ENCODE measurements at regions not wholly inside any gene's neighbourhood (a gene's known extent, or its start where the extent isn't known, plus 50 kb on each side); places are given as distances from the start of the nearest gene placed in this dataset.
"Not testable (repeated sequence)": the region's sequence is repeated elsewhere in the genome, so short reads cannot be mapped to it uniquely, and the experiment has no call there.

DNA sequence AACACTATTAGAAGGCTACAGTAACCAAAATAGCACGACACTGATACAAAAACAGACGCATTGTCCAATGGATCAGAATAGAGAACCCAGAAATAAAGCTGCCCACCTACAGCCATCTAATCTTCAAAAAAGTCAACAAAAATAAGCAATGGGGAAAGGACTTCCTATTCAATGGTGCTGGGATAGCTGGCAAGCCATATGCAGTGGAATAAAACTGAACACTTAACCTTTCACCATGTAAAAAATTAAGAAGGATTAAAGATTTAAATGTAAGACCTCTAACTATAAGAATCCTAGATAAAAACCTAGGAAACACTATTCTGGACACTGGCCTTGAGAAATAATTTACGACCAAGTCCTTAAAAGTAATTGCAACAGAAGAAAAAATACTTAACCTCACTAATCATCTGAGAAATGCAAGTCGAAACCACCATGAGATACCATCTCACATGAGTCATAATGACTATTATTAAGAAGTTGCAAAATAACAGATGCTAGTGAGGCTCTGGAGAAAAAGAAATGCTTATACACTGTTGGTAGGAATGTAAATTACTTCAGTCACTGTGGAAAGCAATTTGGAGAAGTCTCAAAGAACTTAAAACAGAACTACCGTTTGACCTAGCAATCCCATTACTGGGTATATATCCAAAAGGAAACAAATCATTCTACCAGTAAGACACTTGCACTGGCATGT, 203.3 kb upstream of the CDH9 start:
- no peak for DNase-seq

DNA sequence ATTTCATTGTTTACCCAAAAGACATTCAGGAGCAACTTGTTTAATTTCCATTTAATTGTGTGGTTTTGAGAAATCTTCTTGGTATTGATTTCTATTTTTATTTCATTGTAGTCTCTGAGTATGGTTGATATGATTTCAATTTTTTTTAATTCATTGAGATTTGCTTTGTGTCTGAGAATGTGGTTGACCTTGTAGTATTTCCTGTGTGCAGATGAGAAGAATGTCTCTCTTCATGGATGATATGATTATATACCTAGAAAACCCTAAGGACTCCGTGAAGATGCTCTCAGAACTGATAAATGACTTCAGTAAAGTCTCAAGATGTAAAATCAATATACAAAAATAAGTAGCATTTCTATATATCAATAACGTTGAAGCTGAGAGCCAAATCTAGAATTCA, 202.4 kb upstream of the CDH9 start:
- no peak for DNase-seq

DNA sequence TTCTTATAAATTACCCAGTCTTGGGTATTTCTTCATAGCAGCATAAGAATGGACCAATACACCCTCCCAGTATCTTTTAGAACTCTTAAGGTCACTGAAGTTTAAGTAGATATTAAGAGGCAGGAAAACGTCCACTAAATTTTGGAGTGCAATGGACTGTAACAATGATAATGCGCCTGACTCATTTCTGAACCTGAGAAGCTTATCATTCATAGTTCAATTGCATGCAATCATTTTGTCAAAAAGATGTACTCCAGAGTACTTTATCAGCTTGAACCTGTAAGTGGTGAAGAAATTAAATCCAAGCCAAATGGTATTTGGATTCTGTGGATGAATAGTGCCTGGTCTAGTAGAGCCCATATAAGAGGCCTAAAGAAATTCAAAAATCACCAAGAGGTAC, 196.5 kb upstream of the CDH9 start:
- no peak for DNase-seq

DNA sequence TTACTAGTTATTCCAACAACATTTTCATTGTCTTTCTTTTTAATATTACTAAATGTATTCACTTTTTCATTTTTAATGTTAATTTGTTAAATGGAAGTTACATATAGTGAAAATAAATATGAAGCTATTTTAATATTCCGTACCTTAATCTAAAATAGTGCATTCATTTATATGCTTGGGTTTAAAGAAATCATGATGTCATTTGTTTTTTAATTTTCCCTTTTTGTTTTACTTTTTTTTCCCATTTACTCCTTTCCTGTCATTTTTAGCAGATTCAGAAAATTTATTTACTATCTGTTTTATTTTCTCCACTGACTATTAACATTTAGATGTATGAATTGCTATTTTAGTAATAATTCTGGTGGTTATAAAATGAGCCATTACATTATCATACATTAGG, 183.0 kb upstream of the CDH9 start:
- DNase-seq = no peak

GRCh38 chr5:27220752-27221151, 182.4 kb upstream of the CDH9 start:
- DNase-seq = no peak

DNA sequence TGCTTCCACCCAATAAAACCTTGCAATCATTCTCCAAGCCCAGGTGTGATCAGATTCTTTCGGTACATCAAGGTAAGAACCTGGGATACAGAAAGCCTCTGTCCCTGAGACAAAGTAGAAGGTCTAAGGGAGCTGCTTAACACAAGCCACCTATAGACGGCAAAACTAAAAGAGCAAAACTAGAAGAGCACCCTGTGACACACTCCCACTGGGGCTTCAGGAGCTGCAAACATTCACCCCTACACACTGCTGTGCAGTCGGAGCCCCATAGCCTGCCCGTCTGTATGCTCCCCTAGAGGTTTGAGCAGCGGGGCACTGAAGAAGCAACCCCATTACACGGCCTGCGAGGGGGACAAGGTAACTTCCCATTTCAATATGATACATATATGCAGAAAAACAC, 179.6 kb upstream of the CDH9 start:
- DNase-seq = no peak

- DNase-seq = no peak
Observed at GRCh38 chr5:27217155-27217956, 179.0 kb upstream of the CDH9 start.

DNA sequence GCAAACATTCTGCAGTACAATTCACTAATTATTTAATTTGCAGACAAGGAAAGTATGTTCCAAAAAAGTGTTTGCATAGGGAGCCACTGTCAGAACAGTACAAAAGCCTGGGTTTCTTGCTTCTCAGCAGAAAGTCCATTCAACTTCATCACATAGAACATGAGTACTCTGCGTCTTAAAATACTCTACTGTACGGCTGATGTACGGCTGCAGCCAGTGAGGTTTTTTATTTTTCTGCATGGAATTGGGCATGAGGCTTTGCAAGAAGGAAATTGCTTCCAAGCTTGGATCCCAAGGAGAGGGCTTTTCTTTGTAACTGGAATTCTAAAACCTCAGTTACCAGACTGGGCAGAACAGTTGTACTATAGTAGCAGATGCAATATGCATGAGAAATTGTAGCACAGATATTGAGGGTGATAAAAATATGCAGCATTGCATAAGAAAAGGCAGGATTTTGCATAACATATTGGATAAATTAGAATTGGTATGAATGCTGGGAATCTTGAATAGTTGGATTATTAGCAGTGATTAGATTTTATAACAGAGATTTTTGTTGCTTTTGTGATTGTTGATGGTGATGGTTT, 178.1 kb upstream of the CDH9 start:
- no peak for DNase-seq

DNA sequence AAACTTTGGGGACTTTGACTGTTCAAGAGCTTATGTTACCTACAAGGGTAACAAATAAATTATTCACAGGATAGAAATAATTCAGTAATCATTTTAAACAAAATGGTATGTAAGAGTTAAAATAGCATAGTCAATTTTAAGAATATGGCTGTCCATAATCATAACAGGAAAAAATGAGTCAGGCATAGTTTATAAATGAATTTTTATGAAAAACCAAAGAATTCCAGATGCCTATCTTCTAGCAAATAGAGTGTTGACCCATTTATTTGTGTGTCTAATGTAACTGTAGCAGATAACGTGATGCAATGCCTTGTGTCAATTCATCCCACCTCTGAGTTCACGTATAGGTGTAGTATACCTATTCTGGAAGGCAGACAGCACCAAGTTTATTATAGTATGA, 169.7 kb upstream of the CDH9 start:
- DNase-seq = no peak

GRCh38 chr5:27191786-27192510, 153.6 kb upstream of the CDH9 start:
- DNase-seq = no peak

DNA sequence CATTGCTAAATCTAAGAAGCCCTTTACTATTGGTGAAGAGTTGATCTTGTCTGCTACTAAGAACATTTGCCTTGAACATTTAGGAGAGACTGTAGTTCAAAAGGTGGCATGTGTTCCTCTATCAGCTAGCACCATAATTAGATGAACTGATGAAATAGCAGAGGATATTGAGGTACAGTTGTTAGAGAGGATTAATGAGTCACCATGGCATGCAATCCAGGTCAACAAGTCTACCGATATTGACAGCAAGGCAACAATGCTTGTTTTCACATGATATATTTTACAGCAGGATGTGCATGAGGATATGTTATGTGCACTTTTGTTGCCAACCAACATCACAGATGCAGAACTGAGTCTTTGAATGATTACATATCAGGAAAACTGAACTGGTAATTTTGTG, 134.3 kb upstream of the CDH9 start:
- DNase-seq = no peak

DNA sequence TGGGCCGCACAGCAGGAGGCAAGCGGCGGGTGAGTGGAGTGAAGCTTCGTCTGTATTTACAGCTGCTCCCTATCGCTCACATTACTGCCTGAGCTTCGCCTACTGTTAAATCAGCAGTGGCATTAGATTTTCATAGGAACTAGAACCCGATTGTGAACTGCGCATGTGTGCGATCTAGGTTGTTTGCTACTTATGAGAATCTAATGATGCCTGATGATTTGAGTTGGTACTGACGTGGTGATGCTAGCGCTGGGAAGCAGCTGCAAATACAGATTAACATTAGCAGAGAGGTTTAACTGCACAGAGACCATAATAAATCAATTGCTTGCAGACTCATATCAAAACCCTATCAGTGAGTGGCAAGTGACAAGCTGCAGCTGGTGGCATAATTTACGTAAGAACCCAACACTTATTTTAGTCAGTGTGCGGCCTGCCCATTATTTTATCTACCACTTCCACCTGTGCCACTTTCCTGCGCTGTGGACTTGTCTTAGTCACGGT, 133.4 kb upstream of the CDH9 start:
- no peak for DNase-seq

- DNase-seq = no peak
Observed at GRCh38 chr5:27158775-27159174, 120.4 kb upstream of the CDH9 start.

DNA sequence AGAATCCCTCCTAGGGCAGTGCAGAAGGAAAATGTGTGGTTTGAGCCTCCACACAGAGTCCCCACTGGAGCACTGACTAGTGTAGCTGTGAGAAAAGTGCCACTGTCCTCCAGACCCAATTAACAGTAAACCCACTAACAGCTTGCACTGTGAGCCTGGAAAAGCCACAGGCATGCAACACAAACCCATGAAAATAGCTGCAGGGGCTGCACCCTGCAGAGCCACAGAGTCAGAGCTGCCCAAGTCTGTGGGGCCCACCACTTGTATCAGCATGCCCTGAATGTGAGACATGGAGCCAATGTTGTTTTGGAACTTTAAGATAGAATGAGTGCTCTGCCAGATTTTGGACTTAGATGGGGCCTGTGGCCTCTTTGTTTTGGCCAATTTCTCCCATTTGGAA, 119.8 kb upstream of the CDH9 start:
- no peak for DNase-seq

DNA sequence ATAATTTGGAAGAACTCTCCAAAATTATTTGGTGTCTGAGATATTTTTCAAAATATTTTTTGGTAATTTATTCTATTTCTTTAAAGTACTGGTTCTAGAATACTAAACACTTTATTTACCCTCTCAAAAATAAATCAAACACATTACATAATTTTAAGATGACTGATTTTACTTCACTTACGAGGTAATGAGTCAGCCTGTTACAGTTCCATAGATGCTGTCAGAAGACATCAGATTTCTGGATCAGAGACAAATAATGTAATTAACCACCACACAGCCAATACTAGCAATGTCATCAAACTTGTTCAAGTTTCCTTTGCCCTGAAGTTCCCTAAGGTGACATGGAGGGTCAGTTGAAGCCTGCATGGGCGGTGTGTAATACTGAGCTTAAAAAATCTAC, 106.1 kb upstream of the CDH9 start:
- no peak for DNase-seq

GRCh38 chr5:27140831-27141230, 102.4 kb upstream of the CDH9 start:
- no peak for DNase-seq

DNA sequence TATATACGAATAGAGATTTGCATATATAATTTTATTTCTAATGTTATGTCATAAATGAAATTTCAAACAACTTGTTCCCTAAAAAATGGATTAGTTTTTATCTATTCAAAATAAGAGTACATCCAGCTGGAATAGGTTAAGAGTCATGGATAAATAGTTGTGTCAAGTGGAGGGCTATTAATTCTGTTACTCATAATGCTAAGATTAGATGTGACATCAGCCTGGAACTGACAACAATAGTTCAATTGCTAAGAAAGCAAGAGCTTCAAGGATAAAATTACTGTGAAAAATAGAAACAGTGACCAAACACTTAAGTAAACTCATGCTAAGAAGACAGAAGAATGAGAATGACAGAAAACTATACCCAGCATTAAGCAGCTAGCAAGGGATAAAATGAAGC, 92.2 kb upstream of the CDH9 start:
- DNase-seq = no peak

GRCh38 chr5:27129926-27130325, 91.5 kb upstream of the CDH9 start:
- DNase-seq = no peak

DNA sequence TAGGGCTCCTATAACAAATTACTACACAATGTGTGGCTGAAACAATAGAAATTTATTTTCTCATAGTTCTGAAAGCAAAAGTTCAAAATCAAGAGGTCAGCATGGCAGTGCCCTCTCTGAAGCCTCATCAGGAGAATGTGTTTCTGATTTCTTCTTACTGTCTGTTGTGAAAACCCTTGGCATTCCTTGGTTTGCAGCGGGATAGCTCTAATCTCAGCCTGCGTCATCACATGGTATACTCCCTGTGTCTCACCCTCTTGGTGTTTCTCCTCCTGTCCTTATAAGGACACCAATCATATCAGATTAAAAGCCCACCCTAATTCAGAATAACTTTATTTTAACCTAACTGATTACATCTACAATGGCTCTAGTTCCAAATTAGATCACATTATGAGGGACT, 87.5 kb upstream of the CDH9 start:
- no peak for DNase-seq

DNA sequence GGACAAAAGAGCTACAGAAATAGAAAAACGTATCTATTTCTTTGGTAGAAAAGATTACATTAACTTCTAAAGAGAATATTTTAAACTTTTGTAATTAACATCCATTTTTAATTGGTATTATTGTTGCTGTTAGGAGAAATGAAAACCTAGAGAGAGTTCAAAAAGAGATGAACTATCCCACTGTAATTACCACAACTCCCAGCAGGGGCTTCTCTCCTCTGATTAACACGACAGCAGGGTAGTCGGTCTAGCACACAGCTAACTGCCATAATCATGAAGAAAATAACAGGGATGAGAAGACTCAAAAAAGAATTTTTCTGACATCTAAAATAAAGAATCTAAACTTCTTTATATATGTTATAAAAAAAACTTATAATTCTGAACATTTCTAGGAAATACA, 86.2 kb upstream of the CDH9 start:
- DNase-seq = no peak

DNA sequence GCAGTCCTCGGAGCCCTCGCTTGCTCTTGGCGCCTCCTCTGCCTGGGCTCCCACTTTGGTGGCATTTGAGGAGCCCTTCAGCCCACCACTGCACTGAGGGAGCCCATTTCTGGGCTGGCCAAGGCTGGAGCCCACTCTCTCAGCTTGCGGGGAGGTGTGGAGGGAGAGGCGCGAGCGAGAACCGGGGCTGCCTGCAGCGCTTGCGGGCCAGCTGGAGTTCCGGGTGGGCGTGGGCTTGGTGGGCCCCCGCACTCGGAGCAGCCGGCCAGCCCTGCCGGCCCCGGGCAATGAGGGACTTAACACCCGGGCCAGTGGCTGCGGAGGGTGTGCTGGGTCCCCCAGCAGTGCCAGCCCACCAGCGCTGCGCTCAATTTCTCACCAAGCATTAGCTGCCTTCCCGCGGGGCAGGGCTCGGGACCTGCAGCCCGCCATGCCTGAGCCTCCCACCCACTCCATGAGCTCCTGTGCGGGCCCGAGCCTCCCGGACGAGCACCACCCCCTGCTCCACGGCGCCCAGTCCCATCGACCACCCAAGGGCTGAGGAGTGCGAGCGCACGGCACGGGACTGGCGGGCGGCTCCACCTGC, 81.4 kb upstream of the CDH9 start:
- DNase-seq = not testable (repeated sequence)

DNA sequence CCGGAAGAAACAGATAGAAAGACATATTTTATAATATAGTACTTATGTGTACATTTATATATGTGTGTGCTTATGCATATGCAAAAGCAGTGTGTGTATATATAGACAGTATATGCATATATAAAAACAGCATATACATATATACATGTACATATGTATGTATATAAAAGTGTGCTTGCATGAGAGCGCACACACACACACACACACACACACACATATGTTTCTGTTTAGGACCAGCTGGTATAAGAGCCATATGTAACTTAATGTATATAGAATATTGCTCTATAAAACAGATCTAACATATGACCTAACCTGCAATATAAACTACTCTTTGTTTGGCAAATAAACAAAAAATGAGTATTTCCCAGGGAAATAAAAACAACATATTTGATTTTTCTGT, 65.1 kb upstream of the CDH9 start:
- DNase-seq = no peak
